IMR-90 (cell line): ENCODE measurements at regions not wholly inside any gene's neighbourhood (a gene's known extent, or its start where the extent isn't known, plus 50 kb on each side); places are given as distances from the start of the nearest gene placed in this dataset.
A peak's percentile ranks its signal among the peaks of the same experiment; 100 is the strongest.

Experiments used
- ATAC-seq: fragments of 200-7000 bp; cut with Tn5 transposase; 2 replicates; pipeline ENCODE4 v1.9.1; 2020; ENCODE audit warnings: low read depth, mild to moderate bottlenecking, moderate library complexity
- BruUV-seq: library from RNA; stranded (reverse); fragments of 400-500 nt; replicated peaks from 2 replicates; lab custom pipeline; 2021; lab: Mats Ljungman, UMichigan
- CTCF ChIA-PET: fragments of 300-600 bp; formaldehyde crosslinking; extraction: SDS; loops from one replicate; lab custom pipeline; 2021; ENCODE audit warnings: antibody characterized with exemption; lab: Yijun Ruan, JAX
- POLR2A ChIA-PET: fragments of 300-600 bp; sonication (Branson Sonifier 250); formaldehyde crosslinking; loops from one replicate; lab custom pipeline; 2022; ENCODE audit warnings: antibody characterized with exemption; ENCODE audit not compliant: unreplicated experiment; lab: Charles Lee
- DNase-seq: peaks from one replicate; pipeline ENCODE4 v3.0.0; 2013
- H2AFZ ChIP-seq: replicated peaks from 2 replicates; pipeline ENCODE3; 2013; ENCODE audit warnings: low read length, mild to moderate bottlenecking; ENCODE audit not compliant: poor library complexity
- H2AK5ac ChIP-seq: 2 replicates; pipeline ENCODE4 v1.6.1; 2013; ENCODE audit warnings: low read depth, low read length, inconsistent platforms
- H2AK9ac ChIP-seq: replicated peaks from 2 replicates; pipeline ENCODE3; 2013; ENCODE audit warnings: mild to moderate bottlenecking, low read depth, low read length, moderate library complexity; ENCODE audit not compliant: poor library complexity
- H2BK120ac ChIP-seq: 2 replicates; pipeline ENCODE4 v1.6.1; 2013; ENCODE audit warnings: low read depth, low read length, inconsistent platforms
- H2BK15ac ChIP-seq: 3 replicates; pipeline ENCODE4 v1.6.1; 2013; ENCODE audit warnings: low read depth, low read length, inconsistent platforms
- H2BK20ac ChIP-seq: 2 replicates; pipeline ENCODE4 v1.6.1; 2013; ENCODE audit warnings: low read depth, mild to moderate bottlenecking, inconsistent platforms, low read length, moderate library complexity
- H2BK5ac ChIP-seq: 2 replicates; pipeline ENCODE4 v1.6.1; 2013; ENCODE audit warnings: mild to moderate bottlenecking, low read depth, low read length, inconsistent platforms; ENCODE audit not compliant: poor library complexity, severe bottlenecking
- H3K14ac ChIP-seq: replicated peaks from 2 replicates; pipeline ENCODE4 v1.6.1; 2013; ENCODE audit warnings: low read depth, low read length, inconsistent platforms
- H3K18ac ChIP-seq: 2 replicates; pipeline ENCODE4 v1.6.1; 2013; ENCODE audit warnings: low read depth, low read length, control low read depth
- H3K23ac ChIP-seq: 2 replicates; pipeline ENCODE4 v1.6.1; 2013; ENCODE audit warnings: low read depth, low read length, inconsistent platforms
- H3K27ac ChIP-seq: 2 replicates; pipeline ENCODE4 v1.5.1; 2013; ENCODE audit warnings: mild to moderate bottlenecking, control low read depth, low read length; ENCODE audit not compliant: insufficient read depth
- H3K27me3 ChIP-seq: 2 replicates; pipeline ENCODE4 v1.6.1; 2013; ENCODE audit warnings: low read length; ENCODE audit not compliant: control insufficient read depth, insufficient read depth
- H3K36me3 ChIP-seq: 2 replicates; pipeline ENCODE4 v1.6.1; 2013; ENCODE audit warnings: low read length, mixed read lengths; ENCODE audit not compliant: control insufficient read depth, insufficient read depth
- H3K4ac ChIP-seq: 2 replicates; pipeline ENCODE4 v1.6.1; 2013; ENCODE audit warnings: low read depth, low read length, inconsistent platforms
- H3K4me1 ChIP-seq: 2 replicates; pipeline ENCODE4 v1.6.1; 2013; ENCODE audit warnings: low read length, mixed read lengths; ENCODE audit not compliant: control insufficient read depth, insufficient read depth
- H3K4me2 ChIP-seq: 2 replicates; pipeline ENCODE4 v1.6.1; 2013; ENCODE audit warnings: low read depth, mild to moderate bottlenecking, control low read depth, low read length, moderate library complexity
- H3K4me3 ChIP-seq: 2 replicates; pipeline ENCODE4 v1.5.1; 2013; ENCODE audit warnings: low read depth, mild to moderate bottlenecking, control low read depth, low read length, moderate library complexity; ENCODE audit not compliant: insufficient read depth
- H3K56ac ChIP-seq: 2 replicates; pipeline ENCODE4 v1.6.1; 2013; ENCODE audit warnings: low read length, inconsistent platforms; ENCODE audit not compliant: insufficient read depth; ENCODE audit errors: extremely low read depth
- H3K79me1 ChIP-seq, 2 experiments: 2 replicates each; pipeline ENCODE4 v1.6.1; 2013; ENCODE audit warnings: low read length in 2 of 2, inconsistent platforms in 1 of 2, low read depth in 1 of 2
- H3K9ac ChIP-seq: 2 replicates; pipeline ENCODE4 v1.6.1; 2013; ENCODE audit warnings: low read depth, low read length, control low read depth
- H3K9me1 ChIP-seq: 2 replicates; pipeline ENCODE4 v1.6.1; 2013; ENCODE audit warnings: low read length, inconsistent platforms; ENCODE audit not compliant: insufficient read depth
- H3K9me3 ChIP-seq: 2 replicates; pipeline ENCODE4 v1.6.1; 2013; ENCODE audit warnings: low read length; ENCODE audit not compliant: control insufficient read depth, insufficient read depth
- H4K20me1 ChIP-seq: 2 replicates; pipeline ENCODE4 v1.6.1; 2013; ENCODE audit warnings: low read length, inconsistent platforms; ENCODE audit not compliant: insufficient read depth
- H4K5ac ChIP-seq: 2 replicates; pipeline ENCODE4 v1.6.1; 2013; ENCODE audit warnings: mild to moderate bottlenecking, low read depth, low read length, control low read depth
- H4K8ac ChIP-seq, 2 experiments: 2 replicates each; pipeline ENCODE4 v1.6.1; 2013; ENCODE audit warnings: low read depth in 2 of 2, low read length in 2 of 2, control low read depth in 1 of 2, inconsistent platforms in 1 of 2
- H4K91ac ChIP-seq: 2 replicates; pipeline ENCODE4 v1.6.1; 2013; ENCODE audit warnings: low read depth, low read length, inconsistent platforms; ENCODE audit not compliant: insufficient read depth
- BHLHE40 ChIP-seq: fragments of 150-350 bp; IDR thresholded peaks from 2 replicates; pipeline ENCODE4 v1.6.1; 2016; ENCODE audit warnings: mild to moderate bottlenecking, low read depth, low read length
- CEBPB ChIP-seq: IDR thresholded peaks from 2 replicates; pipeline ENCODE4 v1.6.1; 2012; ENCODE audit warnings: low read depth, low read length, improper control_type of control experiment
- CTCF ChIP-seq: conservative IDR thresholded peaks from 2 replicates; pipeline ENCODE4 v1.5.1; 2012; ENCODE audit warnings: mild to moderate bottlenecking, low read depth, low read length, improper control_type of control experiment
- ELK1 ChIP-seq: fragments of 150-350 bp; IDR thresholded peaks from 2 replicates; pipeline ENCODE4 v1.6.1; 2016; ENCODE audit warnings: low read depth, mild to moderate bottlenecking, low read length, moderate library complexity, borderline replicate concordance
- FOS ChIP-seq: fragments of 150-350 bp; IDR thresholded peaks from 2 replicates; pipeline ENCODE4 v1.6.1; 2016; ENCODE audit warnings: low read depth, low read length
- NFE2L2 ChIP-seq: fragments of 150-350 bp; IDR thresholded peaks from 2 replicates; pipeline ENCODE4 v1.6.1; 2016; ENCODE audit warnings: low read depth, mild to moderate bottlenecking, low read length
- POLR2A ChIP-seq: IDR thresholded peaks from 2 replicates; pipeline ENCODE4 v1.6.1; 2012; ENCODE audit warnings: mild to moderate bottlenecking, low read depth, low read length
- RAD21 ChIP-seq: IDR thresholded peaks from 2 replicates; pipeline ENCODE4 v1.6.1; 2012; ENCODE audit warnings: low read length, improper control_type of control experiment
- RCOR1 ChIP-seq: IDR thresholded peaks from 2 replicates; pipeline ENCODE4 v1.6.1; 2012; ENCODE audit warnings: mild to moderate bottlenecking, low read length, improper control_type of control experiment; ENCODE audit not compliant: insufficient replicate concordance
- RFX5 ChIP-seq: IDR thresholded peaks from 2 replicates; pipeline ENCODE4 v1.8.0; 2012; ENCODE audit warnings: low read depth, mild to moderate bottlenecking, low read length, moderate library complexity
- SMC3 ChIP-seq: fragments of 150-350 bp; IDR thresholded peaks from 2 replicates; pipeline ENCODE4 v1.6.1; 2016; ENCODE audit warnings: low read depth, mild to moderate bottlenecking, antibody characterized with exemption, low read length, moderate library complexity
- USF2 ChIP-seq: fragments of 150-350 bp; IDR thresholded peaks from 2 replicates; pipeline ENCODE4 v1.6.1; 2017; ENCODE audit warnings: mild to moderate bottlenecking, antibody characterized with exemption, low read length, low read depth
- WGBS, 2 experiments: methylation state at CpG; one replicate each; pipeline versions ENCODE4 v1.1.5 to v1.1.7; 2013; ENCODE audit warnings: missing lambda C conversion rate in 2 of 2; ENCODE audit not compliant: insufficient read length in 1 of 2; ENCODE audit errors: extremely low coverage in 2 of 2; 5-methylcytosine and 5-hydroxymethylcytosine counted together
- dilution Hi-C: fragments of 300-500 bp; cut with HindIII; formaldehyde crosslinking; loops from one replicate; pipeline ENCODE4 v1.14.3; 2018; ENCODE audit warnings: low sequenced_read_pairs; ENCODE audit not compliant: unreplicated experiment
- in situ Hi-C: fragments of 300-500 bp; cut with MboI; formaldehyde crosslinking; loops from 3 replicates; pipeline ENCODE4 v1.14.3; 2019; ENCODE audit warnings: low sequenced_read_pairs, inconsistent platforms, mixed read lengths
- intact Hi-C: fragments of 100-400 bp; cut with micrococcal nuclease; formaldehyde crosslinking; loops from 2 replicates; pipeline ENCODE4 v1.10.0; 2022

GRCh38 chr1:173122958-173123852 lies 72.5 kb upstream of the TNFSF18 start:
- Histone ChIP-seq H3K36me3 (no peaks in the 10 kb centered on the region), H3K23ac (peak overlapping the region; percentile 95), H2BK15ac (peak overlapping the region; percentile 95; the same call in 2 of the 3 replicates), H3K27ac (peak overlapping the region; percentile 87), H3K56ac (peak overlapping the region; percentile 86), H3K18ac (peak overlapping the region; percentile 89), H2AK9ac (peak overlapping the region; percentile 50), H4K8ac (peak overlapping the region; percentile 80 to 92), H4K20me1 (no peaks in the 10 kb centered on the region), H4K91ac (peak overlapping the region; percentile 96), H3K9me3 (no peaks in the 10 kb centered on the region), H2BK120ac (peak overlapping the region; percentile 97), H3K79me1 (no peaks in the 10 kb centered on the region), H2AFZ (peak overlapping the region; percentile 88), H3K27me3 (no peaks in the 10 kb centered on the region), H3K9ac (peak overlapping the region; percentile 76), H3K14ac (peak overlapping the region; percentile 94), H2BK20ac (peak overlapping the region; percentile 94), H4K5ac (peak overlapping the region; percentile 94), H3K4ac (peak overlapping the region; percentile 95), H2AK5ac (peak overlapping the region; percentile 89), H3K4me1 (peaks cover 8% of the 10 kb centered on the region), H3K4me3 (peak overlapping the region; percentile 27), H3K9me1 (peaks cover 4% of the 10 kb centered on the region; the same call in 1 of the 2 replicates), H2BK5ac (peak overlapping the region; percentile 88), H3K4me2 (peak overlapping the region; percentile 75)
- intact Hi-C loops = loop anchor here (1.0 to 10.0 kb wide), 5 partner anchors 79 to 378 kb away; no protein-coding TSS in a partner anchor
- ATAC-seq (peak; percentile 85), DNase-seq (peak; percentile 95)
- CTCF ChIA-PET = interaction anchor here (0.5 to 1.8 kb wide), 7 partner anchors 56 to 306 kb away, joined by 3 to 6 read pairs (median 3); no protein-coding TSS in a partner anchor
- 10% methylated on average over 2 of the region's 12 CpGs; no CpG with 5 or more reads in 1 of the 2 experiments for WGBS, 2 experiments
- POLR2A ChIA-PET = interaction anchor here (0.5 to 1.5 kb wide), 8 partner anchors 10 to 297 kb away, joined by 3 to 6 read pairs (median 4); no protein-coding TSS in a partner anchor
- BruUV-seq = no TSS peak
- dilution Hi-C loops = no loop called here
- in situ Hi-C loops = loop anchor here (10.0 kb wide), 1 partner anchor 58 kb away; no protein-coding TSS in a partner anchor
- TF ChIP-seq RFX5 (no peak), USF2 (no peak), BHLHE40 (no peak), FOS (peak; percentile 28; the same call in 1 of the 2 replicates), SMC3 (0 out of 2 replicates have a peak, but pooled peaks have one; percentile 10), NFE2L2 (no peak), POLR2A (no peak), CEBPB (peak; percentile 96), RAD21 (peak; percentile 9; the same call in 1 of the 2 replicates), RCOR1 (no peak), CTCF (no peak), ELK1 (no peak)
